Right atrium auricular region (tissue), 2 donors: ENCODE measurements at regions not wholly inside any gene's neighbourhood (a gene's known extent, or its start where the extent isn't known, plus 50 kb on each side); places are given as distances from the start of the nearest gene placed in this dataset.

Source experiments
- DNase-seq: peaks from one replicate; pipeline ENCODE4 v3.0.0-alpha.2; 2019; ENCODE audit warnings: low spot score
- H3K27ac ChIP-seq, 2 donors: fragments of 200-600 bp; sonication (generic); 1 replicate in 1 of 2; 2 replicates in 1 of 2; pipeline ENCODE4 v1.5.1; 2016 to 2019
- H3K27me3 ChIP-seq, 2 donors: fragments of 200-600 bp; sonication (generic); one replicate each; pipeline versions ENCODE4 v1.5.1 to v1.6.0; 2017 to 2019
- H3K36me3 ChIP-seq: fragments of 200-600 bp; sonication (generic); one replicate; pipeline ENCODE4 v1.5.1; 2016
- H3K4me1 ChIP-seq, 2 donors: fragments of 200-600 bp; sonication (generic); one replicate each; pipeline versions ENCODE4 v1.5.1 to v1.6.0; 2017 to 2019
- H3K4me3 ChIP-seq, 2 donors: fragments of 200-600 bp; sonication (generic); 1 replicate in 1 of 2; 2 replicates in 1 of 2; pipeline ENCODE4 v1.5.1; 2017 to 2019; ENCODE audit warnings: mild to moderate bottlenecking in 1 of 2, moderate library complexity in 1 of 2
- H3K9me3 ChIP-seq, 2 donors: fragments of 200-600 bp; sonication (generic); one replicate each; pipeline ENCODE4 v1.5.1; 2019
- CTCF ChIP-seq, 2 donors: fragments of 200-600 bp; sonication (generic); IDR thresholded peaks; one replicate each; pipeline ENCODE4 v1.5.1; 2019; ENCODE audit warnings: antibody characterized with exemption in 2 of 2

GRCh38 chr4:30973993-30974392 is 253.8 kb downstream of the PCDH7 start:
- Histone ChIP-seq H3K27ac (no peak overlapping the region), H3K36me3 (no peaks in the 10 kb centered on the region), H3K4me1 (no peaks in the 10 kb centered on the region), H3K9me3 (no peaks in the 10 kb centered on the region), H3K4me3 (no peak overlapping the region), H3K27me3 (no peaks in the 10 kb centered on the region)
- TF ChIP-seq CTCF (IDR thresholded peaks at IDR 0.05), result no peak
- no peak for DNase-seq

DNA sequence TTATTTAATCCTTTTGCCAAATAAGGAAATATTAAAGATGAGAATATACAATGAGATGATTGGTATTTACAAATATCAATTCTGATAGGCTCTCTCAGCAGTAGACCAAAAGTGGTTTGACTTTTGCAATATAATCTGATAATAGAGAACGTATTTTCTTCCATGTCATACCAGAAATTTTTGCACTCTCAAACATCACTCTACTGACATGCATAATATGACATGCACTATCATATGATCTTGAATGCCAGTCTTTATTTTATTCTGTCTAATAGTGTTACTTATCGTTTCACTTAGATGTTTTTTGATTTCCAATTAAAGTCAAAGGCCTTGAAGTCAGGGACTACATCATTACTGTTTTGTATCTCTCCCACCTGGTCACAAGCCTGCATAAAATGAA is 259.2 kb downstream of the PCDH7 start:
- H3K36me3 ChIP-seq, result no peaks in the 10 kb centered on the region
- no peak for TF ChIP-seq CTCF (IDR thresholded peaks at IDR 0.05)
- H3K27me3 ChIP-seq, result no peaks in the 10 kb centered on the region
- no peak overlapping the region for H3K4me3 ChIP-seq
- no peak overlapping the region for H3K27ac ChIP-seq
- no peaks in the 10 kb centered on the region for H3K4me1 ChIP-seq
- H3K9me3 ChIP-seq, result no peaks in the 10 kb centered on the region
- no peak for DNase-seq

DNA sequence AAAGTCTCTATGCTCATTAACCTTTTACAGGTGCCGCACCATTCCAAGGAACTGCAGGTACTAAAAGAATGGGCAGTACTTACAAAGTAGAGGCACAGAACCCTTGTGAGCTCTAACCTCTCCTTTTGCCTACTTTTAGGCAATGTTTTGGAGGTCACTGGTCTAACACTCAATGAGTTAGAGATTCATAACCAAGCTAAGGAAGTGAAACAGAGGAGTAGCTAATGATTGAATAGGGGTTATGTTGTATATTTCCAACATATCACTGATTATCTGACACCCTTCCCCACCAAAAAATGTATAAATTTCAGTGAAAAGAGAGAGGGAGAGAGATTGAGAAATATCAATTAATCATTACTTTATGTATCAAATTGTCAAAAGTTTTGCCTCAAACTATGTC is 269.3 kb downstream of the PCDH7 start:
- Histone ChIP-seq H3K4me3 (no peak overlapping the region), H3K27me3 (no peaks in the 10 kb centered on the region), H3K36me3 (no peaks in the 10 kb centered on the region), H3K4me1 (no peaks in the 10 kb centered on the region), H3K9me3 (no peaks in the 10 kb centered on the region), H3K27ac (no peak overlapping the region)
- no peak for DNase-seq
- no peak for TF ChIP-seq CTCF (IDR thresholded peaks at IDR 0.05)

- no peaks in the 10 kb centered on the region for H3K27me3 ChIP-seq
- H3K4me1 ChIP-seq, result no peaks in the 10 kb centered on the region
- H3K27ac ChIP-seq, result no peak overlapping the region
- DNase-seq, result no peak
- H3K9me3 ChIP-seq, result no peaks in the 10 kb centered on the region
- H3K36me3 ChIP-seq, result no peaks in the 10 kb centered on the region
- TF ChIP-seq CTCF (IDR thresholded peaks at IDR 0.05), result no peak
- no peak overlapping the region for H3K4me3 ChIP-seq
Observed at GRCh38 chr4:30996841-30997240, 276.7 kb downstream of the PCDH7 start.

- no peak for TF ChIP-seq CTCF (IDR thresholded peaks at IDR 0.05)
Observed at GRCh38 chr4:31005037-31005436, 284.9 kb downstream of the PCDH7 start.

GRCh38 chr4:31007858-31008257 is 287.7 kb downstream of the PCDH7 start:
- H3K4me3 ChIP-seq, result no peak overlapping the region
- TF ChIP-seq CTCF (IDR thresholded peaks at IDR 0.05), result no peak
- no peaks in the 10 kb centered on the region for H3K27me3 ChIP-seq
- H3K27ac ChIP-seq, result no peak overlapping the region
- H3K36me3 ChIP-seq, result no peaks in the 10 kb centered on the region
- DNase-seq, result no peak
- H3K4me1 ChIP-seq, result no peaks in the 10 kb centered on the region
- H3K9me3 ChIP-seq, result no peaks in the 10 kb centered on the region

More at GRCh38 chr4:31005037-31005436, 284.9 kb downstream of the PCDH7 start:
- Histone ChIP-seq H3K27me3 (no peaks in the 10 kb centered on the region), H3K4me3 (no peak overlapping the region), H3K27ac (no peak overlapping the region), H3K36me3 (no peaks in the 10 kb centered on the region), H3K9me3 (no peaks in the 10 kb centered on the region), H3K4me1 (no peaks in the 10 kb centered on the region)
- DNase-seq, result no peak
